Retinal pigment epithelial cell (primary cell): ENCODE measurements at regions not wholly inside any gene's neighbourhood (a gene's known extent, or its start where the extent isn't known, plus 50 kb on each side); places are given as distances from the start of the nearest gene placed in this dataset.

Experiments used
- DNase-seq: peaks from one replicate; pipeline ENCODE4 v3.0.0-alpha.2; 2010; ENCODE audit warnings: low read depth
- H3K4me3 ChIP-seq: 2 replicates; pipeline ENCODE4 v1.5.1; 2011; ENCODE audit warnings: mild to moderate bottlenecking, low read length, control low read depth, moderate library complexity
- TF ChIP-seq, protein P1 (sequence below): conservative IDR thresholded peaks from 2 replicates; pipeline ENCODE4 v1.5.1; 2011; ENCODE audit warnings: low read depth, low read length, control low read depth, inconsistent platforms

DNA sequence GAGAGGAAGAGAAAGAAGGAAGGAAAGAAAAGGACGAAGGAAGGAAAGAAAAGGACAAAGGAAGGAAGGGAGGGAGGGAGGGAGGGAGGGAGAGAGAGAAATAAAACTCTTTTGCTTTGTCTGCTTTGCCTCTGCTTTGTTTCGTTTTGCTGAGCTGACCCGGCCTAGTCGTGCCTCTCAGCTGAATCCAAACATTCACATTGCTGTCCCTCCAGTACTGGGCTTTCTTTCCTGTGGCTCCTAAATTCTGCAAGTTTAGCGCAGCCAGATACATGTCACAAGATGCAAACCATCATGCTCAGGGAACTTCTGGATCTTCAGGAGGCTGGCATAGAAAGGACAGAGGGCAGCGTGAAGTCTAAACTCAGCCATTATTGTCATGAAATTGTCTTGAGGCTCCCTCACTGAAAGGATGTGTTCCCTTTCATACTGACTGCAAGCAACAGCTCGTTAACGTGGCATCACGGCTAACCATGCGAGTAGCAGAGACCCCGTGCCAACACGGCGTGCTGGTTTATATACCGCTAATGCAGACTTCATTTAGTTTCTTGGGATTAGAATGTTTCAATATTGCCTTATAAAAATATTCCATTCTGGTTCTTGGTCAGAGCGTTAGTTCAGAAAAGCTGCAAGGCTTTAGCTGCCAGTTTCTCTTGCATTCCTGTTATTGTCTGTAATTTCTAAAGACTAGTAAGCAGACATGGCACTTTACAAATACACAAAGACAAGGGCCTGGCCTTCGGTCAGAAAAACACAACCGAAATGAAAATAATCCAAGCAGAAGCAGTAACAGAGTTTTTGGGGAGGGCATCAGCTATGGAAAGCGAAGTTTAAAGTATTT, 94.2 kb downstream of the TMEM174 start:
- no peak for DNase-seq
- H3K4me3 ChIP-seq, result no peak overlapping the region

DNA sequence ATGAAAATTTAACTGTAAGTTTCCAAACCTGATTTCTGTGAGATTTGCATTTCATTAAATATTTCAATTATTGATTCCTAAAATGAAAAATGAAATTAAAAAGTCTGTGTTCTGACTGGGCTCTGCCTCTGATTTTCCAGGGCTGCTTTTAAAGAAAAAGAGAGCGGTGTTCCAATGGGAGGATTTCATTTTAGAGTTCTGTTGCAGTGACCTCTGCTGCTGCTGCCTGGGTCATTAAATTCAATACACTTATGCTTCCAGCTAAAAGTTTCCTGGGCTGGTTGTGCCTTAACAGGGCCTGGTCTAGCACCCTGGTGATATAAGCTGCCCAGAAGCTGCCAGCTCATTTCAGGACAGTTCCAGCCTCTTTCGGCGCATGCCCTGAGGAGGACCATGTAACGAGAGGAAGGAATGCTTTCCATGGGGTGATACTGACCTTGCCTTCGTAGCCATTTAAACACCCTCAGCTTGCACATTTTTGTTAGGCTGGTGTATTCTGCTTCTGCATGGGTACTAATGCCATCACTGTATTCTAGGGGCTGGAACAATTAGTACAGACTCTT, 93.3 kb downstream of the TMEM174 start:
- DNase-seq, result no peak
- TF ChIP-seq, protein P1, sequence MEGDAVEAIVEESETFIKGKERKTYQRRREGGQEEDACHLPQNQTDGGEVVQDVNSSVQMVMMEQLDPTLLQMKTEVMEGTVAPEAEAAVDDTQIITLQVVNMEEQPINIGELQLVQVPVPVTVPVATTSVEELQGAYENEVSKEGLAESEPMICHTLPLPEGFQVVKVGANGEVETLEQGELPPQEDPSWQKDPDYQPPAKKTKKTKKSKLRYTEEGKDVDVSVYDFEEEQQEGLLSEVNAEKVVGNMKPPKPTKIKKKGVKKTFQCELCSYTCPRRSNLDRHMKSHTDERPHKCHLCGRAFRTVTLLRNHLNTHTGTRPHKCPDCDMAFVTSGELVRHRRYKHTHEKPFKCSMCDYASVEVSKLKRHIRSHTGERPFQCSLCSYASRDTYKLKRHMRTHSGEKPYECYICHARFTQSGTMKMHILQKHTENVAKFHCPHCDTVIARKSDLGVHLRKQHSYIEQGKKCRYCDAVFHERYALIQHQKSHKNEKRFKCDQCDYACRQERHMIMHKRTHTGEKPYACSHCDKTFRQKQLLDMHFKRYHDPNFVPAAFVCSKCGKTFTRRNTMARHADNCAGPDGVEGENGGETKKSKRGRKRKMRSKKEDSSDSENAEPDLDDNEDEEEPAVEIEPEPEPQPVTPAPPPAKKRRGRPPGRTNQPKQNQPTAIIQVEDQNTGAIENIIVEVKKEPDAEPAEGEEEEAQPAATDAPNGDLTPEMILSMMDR, result no peak
- H3K4me3 ChIP-seq, result no peak overlapping the region

More for the DNA sequence above, 94.2 kb downstream of the TMEM174 start:
- TF ChIP-seq, protein P1, result no peak

DNA sequence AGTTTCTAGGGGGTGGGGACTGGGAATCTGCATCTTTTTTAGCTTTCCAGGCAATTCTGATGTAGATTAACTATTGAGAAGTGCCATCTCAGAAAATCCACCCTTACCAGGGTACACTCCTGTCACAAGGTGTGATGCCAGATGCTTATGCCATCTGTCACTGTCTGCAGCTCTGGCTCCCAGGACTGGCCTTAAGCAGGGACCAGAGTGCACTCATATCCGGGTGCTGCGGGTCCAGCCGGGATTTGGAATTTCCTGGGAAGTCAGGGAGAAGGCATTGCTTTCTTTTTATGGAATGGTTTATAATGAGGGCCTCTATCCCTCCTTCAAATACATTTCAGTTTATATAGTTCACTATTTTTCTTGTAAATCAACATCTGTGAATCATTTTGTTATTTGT, 92.6 kb downstream of the TMEM174 start:
- TF ChIP-seq, protein P1, result no peak
- DNase-seq, result no peak
- no peak overlapping the region for H3K4me3 ChIP-seq

DNA sequence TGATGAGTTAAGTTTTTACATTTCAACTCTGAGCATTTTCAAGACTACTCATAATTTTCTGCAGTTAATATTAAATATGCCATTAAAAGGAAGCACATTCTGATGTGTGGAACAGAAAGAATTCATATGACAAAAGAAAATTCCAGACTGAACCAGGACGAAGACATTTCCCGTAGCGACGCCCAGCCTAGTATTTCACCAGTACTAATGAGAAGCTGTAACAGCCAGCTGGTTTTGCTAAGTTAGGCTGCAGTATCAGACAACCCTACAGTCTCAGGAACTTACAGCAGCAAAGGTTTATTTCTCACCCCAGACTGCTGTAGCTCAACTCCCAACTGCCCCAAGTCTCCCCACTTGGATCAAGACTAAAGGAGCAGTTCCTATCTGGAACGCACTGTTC, 91.6 kb downstream of the TMEM174 start:
- no peak for DNase-seq
- TF ChIP-seq, protein P1, result no peak
- no peak overlapping the region for H3K4me3 ChIP-seq

DNA sequence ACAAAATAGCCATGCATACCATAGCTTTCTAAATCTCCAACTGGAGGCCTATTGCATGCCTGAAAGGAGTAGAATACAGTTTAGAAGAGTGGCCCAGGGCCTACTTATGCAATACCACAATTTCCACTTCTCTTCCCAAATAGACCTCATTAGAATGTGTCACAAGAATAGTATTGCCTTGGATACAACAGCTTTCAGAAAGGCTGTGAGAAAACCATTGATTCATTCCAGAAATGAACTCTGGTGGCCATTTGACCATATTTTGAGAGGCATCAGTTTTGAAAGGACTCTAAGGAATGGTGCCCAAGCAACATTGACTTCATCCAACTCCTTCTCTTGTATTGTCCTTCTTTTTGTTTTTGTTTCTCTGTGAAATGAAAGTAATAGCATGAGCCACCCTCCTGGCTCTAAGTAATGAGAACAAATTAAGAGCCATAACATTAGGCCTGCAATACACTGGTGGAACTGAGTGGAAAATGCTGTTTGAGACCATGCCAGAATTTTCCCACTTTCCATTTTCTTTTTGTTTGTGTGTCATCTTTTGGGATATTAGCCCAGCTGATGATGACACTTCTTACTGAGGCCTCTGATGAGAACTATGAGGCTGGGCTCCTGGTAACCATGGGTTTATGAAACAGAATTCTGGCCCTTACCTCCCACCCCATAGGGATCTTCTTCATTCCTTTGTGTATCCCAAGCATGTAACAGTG, 90.2 kb downstream of the TMEM174 start:
- H3K4me3 ChIP-seq, result no peak overlapping the region
- DNase-seq, result no peak
- TF ChIP-seq, protein P1, result no peak

DNA sequence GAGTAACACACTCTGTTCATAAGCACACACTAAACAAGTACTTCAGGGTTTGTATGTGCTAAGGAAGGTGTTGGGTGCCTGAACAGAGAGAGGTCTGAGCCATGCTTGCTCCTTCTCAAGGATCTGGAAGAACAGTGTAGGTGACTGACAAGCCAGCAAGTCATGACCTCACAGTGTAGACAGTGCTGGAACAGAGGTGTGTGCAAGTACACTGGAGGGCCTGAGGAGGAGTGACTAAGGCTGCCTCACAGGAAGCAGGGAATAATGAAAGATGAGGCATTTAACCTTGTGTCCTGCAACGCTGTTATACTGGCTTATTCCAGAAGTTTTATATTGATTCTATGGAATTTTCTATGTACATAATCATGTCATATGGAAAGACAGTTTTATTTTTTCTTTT, 83.9 kb downstream of the TMEM174 start:
- DNase-seq, result no peak
- TF ChIP-seq, protein P1, result no peak
- no peak overlapping the region for H3K4me3 ChIP-seq
